SU-DHL-6 (cell line): ENCODE measurements at regions not wholly inside any gene's neighbourhood (a gene's known extent, or its start where the extent isn't known, plus 50 kb on each side); places are given as distances from the start of the nearest gene placed in this dataset.

ENCODE experiments used
- H2AFZ ChIP-seq: fragments of 200-600 bp; sonication (generic); 2 replicates; pipeline ENCODE4 v1.6.1; 2014; ENCODE audit warnings: low read depth, mild to moderate bottlenecking, moderate library complexity, mixed read lengths, antibody characterized with exemption, low read length; ENCODE audit not compliant: severe bottlenecking
- H3F3A ChIP-seq: fragments of 200-600 bp; shearing (Covaris generic); 2 replicates; pipeline ENCODE4 v1.6.0; 2016; ENCODE audit warnings: antibody characterized with exemption, mild to moderate bottlenecking; ENCODE audit not compliant: insufficient read depth
- H3K27ac ChIP-seq: fragments of 200-600 bp; sonication (generic); 2 replicates; pipeline ENCODE4 v1.5.1; 2016; ENCODE audit warnings: low read depth, mild to moderate bottlenecking, low read length, moderate library complexity, mixed read lengths
- H3K27me3 ChIP-seq: fragments of 200-600 bp; sonication (generic), shearing (Covaris generic); 2 replicates; pipeline ENCODE4 v1.6.0; 2014; ENCODE audit warnings: mild to moderate bottlenecking, low read length
- H3K36me3 ChIP-seq: fragments of 200-600 bp; sonication (generic); 2 replicates; pipeline ENCODE4 v1.6.1; 2014; ENCODE audit warnings: mild to moderate bottlenecking, low read length, mixed read lengths
- H3K4me2 ChIP-seq: fragments of 300-600, 200-600 bp; shearing (Covaris generic), sonication (generic); 2 replicates; pipeline ENCODE4 v1.6.0; 2014; ENCODE audit warnings: low read length, low read depth, mild to moderate bottlenecking; ENCODE audit not compliant: poor library complexity, severe bottlenecking
- H3K4me3 ChIP-seq: fragments of 200-600 bp; sonication (generic); 2 replicates; pipeline ENCODE4 v1.5.1; 2014; ENCODE audit warnings: antibody characterized with exemption, low read length, mild to moderate bottlenecking, mixed read lengths; ENCODE audit not compliant: insufficient read depth, poor library complexity, severe bottlenecking
- H3K79me2 ChIP-seq: fragments of 200-600 bp; sonication (generic); 2 replicates; pipeline ENCODE4 v1.6.1; 2014; ENCODE audit warnings: mild to moderate bottlenecking, low read length, moderate library complexity; ENCODE audit not compliant: insufficient read depth
- H3K9ac ChIP-seq: fragments of 200-600 bp; sonication (generic); 2 replicates; pipeline ENCODE4 v1.7.0; 2014; ENCODE audit warnings: mild to moderate bottlenecking, low read length
- H3K9me2 ChIP-seq: fragments of 200-600 bp; sonication (generic); replicated peaks from 2 replicates; pipeline ENCODE4 v1.6.1; 2014; ENCODE audit warnings: low read length; ENCODE audit not compliant: insufficient read depth
- H3K9me3 ChIP-seq: fragments of 200-600 bp; sonication (generic); 2 replicates; pipeline ENCODE4 v1.6.1; 2014; ENCODE audit warnings: low read length, mixed read lengths; ENCODE audit not compliant: insufficient read depth
- H4K20me1 ChIP-seq: fragments of 200-600 bp; sonication (generic); 2 replicates; pipeline ENCODE4 v1.6.1; 2014; ENCODE audit warnings: low read depth, mild to moderate bottlenecking, antibody characterized with exemption, low read length, moderate library complexity, mixed read lengths
- CTCF ChIP-seq: fragments of 200-600 bp; sonication (generic); IDR thresholded peaks from one replicate; pipeline ENCODE4 v1.5.1; 2017; ENCODE audit warnings: antibody characterized with exemption, mild to moderate bottlenecking, low read length, moderate library complexity; ENCODE audit not compliant: insufficient read depth, poor library complexity, severe bottlenecking
- EZH2phosphoT487 ChIP-seq: fragments of 200-600 bp; sonication (generic), shearing (Covaris generic); conservative IDR thresholded peaks from 2 replicates; pipeline ENCODE4 v1.6.1; 2018; ENCODE audit warnings: mild to moderate bottlenecking, antibody characterized with exemption, low read length, moderate library complexity, mixed read lengths

- Histone ChIP-seq H3K9me3 (no peaks in the 10 kb centered on the region), H3K27me3 (no peaks in the 10 kb centered on the region), H3K4me3 (no peak overlapping the region), H4K20me1 (no peaks in the 10 kb centered on the region), H3K79me2 (no peaks in the 10 kb centered on the region), H3F3A (no peaks in the 10 kb centered on the region), H2AFZ (no peak overlapping the region), H3K9me2 (no peaks in the 10 kb centered on the region), H3K36me3 (no peaks in the 10 kb centered on the region), H3K4me2 (no peak overlapping the region), H3K27ac (no peak overlapping the region), H3K9ac (no peak overlapping the region)
- no peak for TF ChIP-seq CTCF
- no peak for TF ChIP-seq EZH2phosphoT487
Measured at GRCh38 chr2:189337656-189338055, 103.6 kb upstream of the WDR75 start.

- H3K9ac ChIP-seq: no peak overlapping the region
- no peaks in the 10 kb centered on the region for H3K9me3 ChIP-seq
- TF ChIP-seq CTCF: no peak
- TF ChIP-seq EZH2phosphoT487: no peak
- H3K4me2 ChIP-seq: no peak overlapping the region
- H3K9me2 ChIP-seq: no peaks in the 10 kb centered on the region
- H2AFZ ChIP-seq: no peak overlapping the region
- no peaks in the 10 kb centered on the region for H3K79me2 ChIP-seq
- no peak overlapping the region for H3K4me3 ChIP-seq
- H4K20me1 ChIP-seq: no peaks in the 10 kb centered on the region
- H3K27ac ChIP-seq: no peak overlapping the region
- H3F3A ChIP-seq: no peaks in the 10 kb centered on the region
- no peaks in the 10 kb centered on the region for H3K36me3 ChIP-seq
- no peaks in the 10 kb centered on the region for H3K27me3 ChIP-seq
Measured at GRCh38 chr2:189338115-189338514, 103.2 kb upstream of the WDR75 start.

GRCh38 chr2:189341077-189341476 lies 100.2 kb upstream of the WDR75 start:
- H3F3A ChIP-seq: no peaks in the 10 kb centered on the region
- H2AFZ ChIP-seq: no peak overlapping the region
- no peaks in the 10 kb centered on the region for H3K9me3 ChIP-seq
- no peaks in the 10 kb centered on the region for H3K27me3 ChIP-seq
- TF ChIP-seq CTCF (no peak), EZH2phosphoT487 (no peak)
- no peaks in the 10 kb centered on the region for H4K20me1 ChIP-seq
- no peak overlapping the region for H3K9ac ChIP-seq
- no peaks in the 10 kb centered on the region for H3K79me2 ChIP-seq
- no peak overlapping the region for H3K27ac ChIP-seq
- H3K4me2 ChIP-seq: no peak overlapping the region
- H3K4me3 ChIP-seq: no peak overlapping the region
- H3K36me3 ChIP-seq: no peaks in the 10 kb centered on the region
- no peaks in the 10 kb centered on the region for H3K9me2 ChIP-seq

GRCh38 chr2:189344043-189344442 lies 97.2 kb upstream of the WDR75 start:
- H3K4me3 ChIP-seq: no peak overlapping the region
- no peaks in the 10 kb centered on the region for H3F3A ChIP-seq
- H3K4me2 ChIP-seq: no peak overlapping the region
- no peaks in the 10 kb centered on the region for H3K36me3 ChIP-seq
- no peaks in the 10 kb centered on the region for H4K20me1 ChIP-seq
- no peaks in the 10 kb centered on the region for H3K27me3 ChIP-seq
- no peaks in the 10 kb centered on the region for H3K9me2 ChIP-seq
- TF ChIP-seq CTCF: no peak
- no peak for TF ChIP-seq EZH2phosphoT487
- H3K27ac ChIP-seq: no peak overlapping the region
- no peaks in the 10 kb centered on the region for H3K9me3 ChIP-seq
- H2AFZ ChIP-seq: no peak overlapping the region
- H3K79me2 ChIP-seq: no peaks in the 10 kb centered on the region
- no peak overlapping the region for H3K9ac ChIP-seq
